Astrocyte (in vitro differentiated cells and primary cell): ENCODE measurements at regions not wholly inside any gene's neighbourhood (a gene's known extent, or its start where the extent isn't known, plus 50 kb on each side); places are given as distances from the start of the nearest gene placed in this dataset.

Source experiments
- EZH2 ChIP-seq: IDR thresholded peaks from 2 replicates; pipeline ENCODE4 v1.6.1; 2012; ENCODE audit warnings: mild to moderate bottlenecking, low read length, inconsistent platforms; ENCODE audit not compliant: insufficient read depth
- TF ChIP-seq, protein P1 (sequence below): IDR thresholded peaks from 2 replicates; pipeline ENCODE4 v1.5.1; 2011; ENCODE audit warnings: low read depth, mild to moderate bottlenecking, inconsistent platforms, low read length, moderate library complexity; ENCODE audit not compliant: insufficient read depth

DNA sequence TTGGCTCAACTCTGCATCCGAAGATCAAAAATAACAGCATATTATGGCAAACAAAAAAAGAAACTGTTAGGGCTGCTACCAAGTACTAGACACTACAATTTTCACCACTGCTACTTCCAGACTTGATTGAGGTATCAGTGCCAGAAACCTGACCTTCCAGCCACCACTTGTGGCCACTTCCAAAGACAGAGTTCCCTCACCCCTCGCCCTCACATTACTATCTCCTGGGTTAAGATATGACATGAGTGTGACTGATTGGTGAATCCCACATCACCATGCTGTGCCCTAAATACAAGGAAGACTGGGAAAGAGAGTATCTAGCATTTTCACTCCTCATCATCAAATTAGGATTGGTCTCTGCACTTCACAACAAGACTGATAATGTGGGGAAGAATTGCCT lies 296.1 kb upstream of the NT5C1B start:
- TF ChIP-seq, protein P1, sequence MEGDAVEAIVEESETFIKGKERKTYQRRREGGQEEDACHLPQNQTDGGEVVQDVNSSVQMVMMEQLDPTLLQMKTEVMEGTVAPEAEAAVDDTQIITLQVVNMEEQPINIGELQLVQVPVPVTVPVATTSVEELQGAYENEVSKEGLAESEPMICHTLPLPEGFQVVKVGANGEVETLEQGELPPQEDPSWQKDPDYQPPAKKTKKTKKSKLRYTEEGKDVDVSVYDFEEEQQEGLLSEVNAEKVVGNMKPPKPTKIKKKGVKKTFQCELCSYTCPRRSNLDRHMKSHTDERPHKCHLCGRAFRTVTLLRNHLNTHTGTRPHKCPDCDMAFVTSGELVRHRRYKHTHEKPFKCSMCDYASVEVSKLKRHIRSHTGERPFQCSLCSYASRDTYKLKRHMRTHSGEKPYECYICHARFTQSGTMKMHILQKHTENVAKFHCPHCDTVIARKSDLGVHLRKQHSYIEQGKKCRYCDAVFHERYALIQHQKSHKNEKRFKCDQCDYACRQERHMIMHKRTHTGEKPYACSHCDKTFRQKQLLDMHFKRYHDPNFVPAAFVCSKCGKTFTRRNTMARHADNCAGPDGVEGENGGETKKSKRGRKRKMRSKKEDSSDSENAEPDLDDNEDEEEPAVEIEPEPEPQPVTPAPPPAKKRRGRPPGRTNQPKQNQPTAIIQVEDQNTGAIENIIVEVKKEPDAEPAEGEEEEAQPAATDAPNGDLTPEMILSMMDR, result no peak
- TF ChIP-seq EZH2, result no peak
